ENCODE measurements at regions not wholly inside any gene's neighbourhood (a gene's known extent, or its start where the extent isn't known, plus 50 kb on each side); places are given as distances from the start of the nearest gene placed in this dataset.

- Mint-ChIP-seq H3K27ac (no peak overlapping the region), H3K36me3 (no peaks in the 10 kb centered on the region), H3K27me3 (no peaks in the 10 kb centered on the region), H3K4me1 (peaks cover 8% of the 10 kb centered on the region), H3K9me3 (no peaks in the 10 kb centered on the region), H3K4me3 (no peak overlapping the region)
- DNase-seq = no peak
These were observed 408.0 kb downstream of the SIPA1L2 start for GRCh38 chr1:232221802-232222499.

GRCh38 chr1:232218955-232219865 lies 410.7 kb downstream of the SIPA1L2 start:
- H3K27ac Mint-ChIP-seq = no peak overlapping the region
- DNase-seq = no peak
- no peak overlapping the region for H3K4me3 Mint-ChIP-seq
- H3K27me3 Mint-ChIP-seq = no peaks in the 10 kb centered on the region
- H3K4me1 Mint-ChIP-seq = no peaks in the 10 kb centered on the region
- H3K36me3 Mint-ChIP-seq = no peaks in the 10 kb centered on the region
- no peaks in the 10 kb centered on the region for H3K9me3 Mint-ChIP-seq

GRCh38 chr1:232213928-232214327 lies 416.0 kb downstream of the SIPA1L2 start:
- Mint-ChIP-seq H3K27me3 (no peaks in the 10 kb centered on the region), H3K36me3 (no peaks in the 10 kb centered on the region), H3K4me3 (no peak overlapping the region), H3K27ac (no peak overlapping the region), H3K4me1 (no peaks in the 10 kb centered on the region), H3K9me3 (no peaks in the 10 kb centered on the region)
- no peak for DNase-seq

GRCh38 chr1:232212253-232212652 lies 417.7 kb downstream of the SIPA1L2 start:
- DNase-seq = no peak
- Mint-ChIP-seq H3K27me3 (no peaks in the 10 kb centered on the region), H3K9me3 (no peaks in the 10 kb centered on the region), H3K4me1 (no peaks in the 10 kb centered on the region), H3K27ac (no peak overlapping the region), H3K36me3 (no peaks in the 10 kb centered on the region), H3K4me3 (no peak overlapping the region)

- H3K9me3 Mint-ChIP-seq = no peaks in the 10 kb centered on the region
- no peak for DNase-seq
- no peak overlapping the region for H3K27ac Mint-ChIP-seq
- H3K4me1 Mint-ChIP-seq = no peaks in the 10 kb centered on the region
- no peaks in the 10 kb centered on the region for H3K36me3 Mint-ChIP-seq
- no peaks in the 10 kb centered on the region for H3K27me3 Mint-ChIP-seq
- no peak overlapping the region for H3K4me3 Mint-ChIP-seq
These were observed 418.8 kb downstream of the SIPA1L2 start for GRCh38 chr1:232211149-232211548.

- Mint-ChIP-seq H3K9me3 (no peaks in the 10 kb centered on the region), H3K27ac (no peak overlapping the region)
These were observed 420.6 kb downstream of the SIPA1L2 start for GRCh38 chr1:232209357-232209756.

GRCh38 chr1:232207073-232207866 lies 422.7 kb downstream of the SIPA1L2 start:
- no peaks in the 10 kb centered on the region for H3K27me3 Mint-ChIP-seq
- H3K9me3 Mint-ChIP-seq = peaks cover 4% of the 10 kb centered on the region
- DNase-seq = no peak
- no peaks in the 10 kb centered on the region for H3K4me1 Mint-ChIP-seq
- H3K27ac Mint-ChIP-seq = no peak overlapping the region
- no peak overlapping the region for H3K4me3 Mint-ChIP-seq
- no peaks in the 10 kb centered on the region for H3K36me3 Mint-ChIP-seq

More at GRCh38 chr1:232209357-232209756, 420.6 kb downstream of the SIPA1L2 start:
- Mint-ChIP-seq H3K36me3 (no peaks in the 10 kb centered on the region), H3K4me3 (no peak overlapping the region), H3K4me1 (no peaks in the 10 kb centered on the region), H3K27me3 (no peaks in the 10 kb centered on the region)
- no peak for DNase-seq

- H3K4me1 Mint-ChIP-seq = no peaks in the 10 kb centered on the region
- H3K27me3 Mint-ChIP-seq = no peaks in the 10 kb centered on the region
- H3K9me3 Mint-ChIP-seq = peaks cover 13% of the 10 kb centered on the region
- no peak overlapping the region for H3K27ac Mint-ChIP-seq
- H3K4me3 Mint-ChIP-seq = no peak overlapping the region
- no peak for DNase-seq
- no peaks in the 10 kb centered on the region for H3K36me3 Mint-ChIP-seq
These were observed 425.7 kb downstream of the SIPA1L2 start for GRCh38 chr1:232204269-232204668.

- no peak overlapping the region for H3K27ac Mint-ChIP-seq
- H3K4me3 Mint-ChIP-seq = no peak overlapping the region
- no peak for DNase-seq
- H3K9me3 Mint-ChIP-seq = peaks cover 13% of the 10 kb centered on the region
- H3K4me1 Mint-ChIP-seq = no peaks in the 10 kb centered on the region
- H3K36me3 Mint-ChIP-seq = no peaks in the 10 kb centered on the region
- H3K27me3 Mint-ChIP-seq = no peaks in the 10 kb centered on the region
These were observed 428.9 kb downstream of the SIPA1L2 start for GRCh38 chr1:232201024-232201423.

GRCh38 chr1:232196042-232196441 lies 433.9 kb downstream of the SIPA1L2 start:
- Mint-ChIP-seq H3K27me3 (no peaks in the 10 kb centered on the region), H3K27ac (no peak overlapping the region), H3K4me1 (no peaks in the 10 kb centered on the region), H3K36me3 (no peaks in the 10 kb centered on the region), H3K9me3 (peaks cover 1% of the 10 kb centered on the region), H3K4me3 (no peak overlapping the region)
- no peak for DNase-seq

- no peak overlapping the region for H3K4me3 Mint-ChIP-seq
- DNase-seq = no peak
- no peaks in the 10 kb centered on the region for H3K27me3 Mint-ChIP-seq
- H3K36me3 Mint-ChIP-seq = no peaks in the 10 kb centered on the region
- no peaks in the 10 kb centered on the region for H3K4me1 Mint-ChIP-seq
- H3K9me3 Mint-ChIP-seq = no peaks in the 10 kb centered on the region
- H3K27ac Mint-ChIP-seq = no peak overlapping the region
These were observed 435.5 kb downstream of the SIPA1L2 start for GRCh38 chr1:232194424-232194823.

- Mint-ChIP-seq H3K27me3 (no peaks in the 10 kb centered on the region), H3K4me3 (no peak overlapping the region), H3K27ac (no peak overlapping the region), H3K4me1 (no peaks in the 10 kb centered on the region), H3K9me3 (no peaks in the 10 kb centered on the region), H3K36me3 (no peaks in the 10 kb centered on the region)
- DNase-seq = no peak
These were observed 436.5 kb downstream of the SIPA1L2 start for GRCh38 chr1:232193451-232193783.

- Mint-ChIP-seq H3K27ac (no peak overlapping the region), H3K9me3 (no peaks in the 10 kb centered on the region), H3K27me3 (no peaks in the 10 kb centered on the region), H3K4me3 (no peak overlapping the region), H3K36me3 (no peaks in the 10 kb centered on the region), H3K4me1 (no peaks in the 10 kb centered on the region)
- DNase-seq = no peak
These were observed 437.0 kb downstream of the SIPA1L2 start for GRCh38 chr1:232192781-232193450.

GRCh38 chr1:232191560-232191959 lies 438.4 kb downstream of the SIPA1L2 start:
- H3K36me3 Mint-ChIP-seq = no peaks in the 10 kb centered on the region
- H3K4me3 Mint-ChIP-seq = no peak overlapping the region
- H3K9me3 Mint-ChIP-seq = no peaks in the 10 kb centered on the region
- no peaks in the 10 kb centered on the region for H3K4me1 Mint-ChIP-seq
- DNase-seq = no peak
- H3K27me3 Mint-ChIP-seq = no peaks in the 10 kb centered on the region
- H3K27ac Mint-ChIP-seq = no peak overlapping the region

- Mint-ChIP-seq H3K4me3 (no peak overlapping the region), H3K27me3 (no peaks in the 10 kb centered on the region), H3K4me1 (no peaks in the 10 kb centered on the region), H3K27ac (no peak overlapping the region), H3K9me3 (no peaks in the 10 kb centered on the region), H3K36me3 (no peaks in the 10 kb centered on the region)
- no peak for DNase-seq
These were observed 441.6 kb downstream of the SIPA1L2 start for GRCh38 chr1:232188318-232188717.

Measured in activated naive CD8-positive, alpha-beta T cell treated with anti-CD3 and anti-CD28 coated beads for 36 hours (primary cell).